ENCODE measurements at regions not wholly inside any gene's neighbourhood (a gene's known extent, or its start where the extent isn't known, plus 50 kb on each side); places are given as distances from the start of the nearest gene placed in this dataset.

DNA sequence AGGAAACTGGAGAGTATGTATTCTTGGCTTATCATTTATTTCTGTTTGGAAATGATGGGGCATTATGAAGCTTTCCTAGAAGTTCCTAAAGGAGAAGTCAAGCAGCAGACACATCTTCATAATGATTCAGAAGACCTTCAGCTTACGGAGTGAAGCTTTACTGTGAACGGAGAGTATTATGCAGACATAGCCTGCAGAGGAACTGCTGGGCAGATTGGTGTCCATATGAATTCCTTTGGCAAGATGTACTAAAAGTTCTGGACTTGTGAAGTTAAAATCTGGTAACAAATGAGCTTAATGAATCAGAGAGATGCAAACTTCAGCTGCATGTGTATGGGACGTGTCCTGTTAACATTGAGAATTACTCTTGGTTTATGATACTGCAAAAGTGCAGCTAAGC is 60.1 kb downstream of the NABP1 start:
- intact Hi-C loops (cut with micrococcal nuclease) = no loop called here
- CTCF ChIA-PET = interaction anchor here (1.2 kb wide), 1 partner anchor 21 kb away, joined by 6 read pairs; no protein-coding TSS in a partner anchor
- Mint-ChIP-seq H3K36me3 (no peaks in the 10 kb centered on the region), H3K4me3 (no peak overlapping the region), H3K27ac (no peak overlapping the region), H3K9me3 (peaks cover 0 to 4% (median 0%) of the 10 kb centered on the region in 11 donors), H3K27me3 (peaks cover 7 to 39% (median 15%) of the 10 kb centered on the region in 5 donors), H3K4me1 (peaks cover 13 to 18% (median 13%) of the 10 kb centered on the region in 7 donors)
- H3K9me3 ChIP-seq (ENCODE audit: control insufficient read depth in 2 of 3, low read length in 3 of 3) = no peaks in the 10 kb centered on the region
- H3K4me1 ChIP-seq (ENCODE audit: control insufficient read depth in 2 of 2, insufficient read depth in 2 of 2, low read length in 2 of 2) = peaks cover 14% of the 10 kb centered on the region in 2 donors
- no peaks in the 10 kb centered on the region for H3K36me3 ChIP-seq (ENCODE audit: control insufficient read depth in 2 of 3, insufficient read depth in 3 of 3, low read length in 3 of 3)
- H3K4me3 ChIP-seq (ENCODE audit: low read length) = no peak overlapping the region
- no peak overlapping the region for H3K27ac ChIP-seq (ENCODE audit: low read depth, low read length)
- ATAC-seq (no peak), DNase-seq (no peak)
- POLR2A ChIA-PET = no interaction called here
- no peaks in the 10 kb centered on the region for H3K27me3 ChIP-seq (ENCODE audit: control insufficient read depth in 2 of 2, insufficient read depth in 2 of 2, low read length in 2 of 2)

- CTCF ChIA-PET = interaction anchor here (1.2 kb wide), 1 partner anchor 20 kb away, joined by 6 read pairs; no protein-coding TSS in a partner anchor
- Histone ChIP-seq H3K36me3 (ENCODE audit: control insufficient read depth in 2 of 3, insufficient read depth in 3 of 3, low read length in 3 of 3) (no peaks in the 10 kb centered on the region), H3K4me3 (ENCODE audit: low read length) (no peak overlapping the region), H3K9me3 (ENCODE audit: control insufficient read depth in 2 of 3, low read length in 3 of 3) (no peaks in the 10 kb centered on the region), H3K27me3 (ENCODE audit: control insufficient read depth in 2 of 2, insufficient read depth in 2 of 2, low read length in 2 of 2) (no peaks in the 10 kb centered on the region), H3K4me1 (ENCODE audit: control insufficient read depth in 2 of 2, insufficient read depth in 2 of 2, low read length in 2 of 2) (peaks cover 14% of the 10 kb centered on the region in 2 donors), H3K27ac (ENCODE audit: low read depth, low read length) (no peak overlapping the region)
- Mint-ChIP-seq H3K27ac (peak overlapping the region in 1 of 9 donors; percentile 52), H3K36me3 (no peaks in the 10 kb centered on the region), H3K9me3 (peaks cover 0 to 4% (median 0%) of the 10 kb centered on the region in 11 donors), H3K27me3 (peaks cover 7 to 43% (median 17%) of the 10 kb centered on the region in 5 donors), H3K4me3 (no peak overlapping the region), H3K4me1 (peaks cover 13 to 18% (median 13%) of the 10 kb centered on the region in 7 donors)
- DNase-seq = no peak
- ATAC-seq = no peak
- POLR2A ChIA-PET = no interaction called here
- intact Hi-C loops (cut with micrococcal nuclease) = no loop called here
Measured at GRCh38 chr2:191738667-191739066, 60.7 kb downstream of the NABP1 start.

DNA sequence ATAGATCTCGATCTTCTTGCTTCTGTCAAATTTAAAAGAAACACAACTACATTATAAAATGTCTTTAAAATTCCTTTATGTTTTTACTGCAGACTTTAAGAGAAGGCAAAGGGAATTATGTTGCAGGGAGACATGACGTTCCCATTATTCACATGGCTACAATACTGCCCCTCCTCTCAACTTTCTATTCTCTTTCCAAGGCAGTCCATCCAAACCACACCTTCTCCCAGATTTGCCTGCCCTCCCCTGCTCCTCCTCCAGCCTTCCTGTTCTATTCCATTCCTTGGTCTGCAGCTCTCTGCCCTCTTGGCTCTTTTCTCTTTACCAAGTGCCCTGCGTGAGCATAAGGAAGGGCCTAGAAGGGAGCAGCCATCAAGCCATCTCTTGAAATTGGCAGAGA is 61.3 kb downstream of the NABP1 start:
- H3K27ac ChIP-seq (ENCODE audit: low read depth, low read length) = no peak overlapping the region
- peaks cover 7 to 45% (median 18%) of the 10 kb centered on the region in 5 donors for H3K27me3 Mint-ChIP-seq
- no peaks in the 10 kb centered on the region for H3K27me3 ChIP-seq (ENCODE audit: control insufficient read depth in 2 of 2, insufficient read depth in 2 of 2, low read length in 2 of 2)
- H3K9me3 ChIP-seq (ENCODE audit: control insufficient read depth in 2 of 3, low read length in 3 of 3) = no peaks in the 10 kb centered on the region
- H3K36me3 Mint-ChIP-seq = no peaks in the 10 kb centered on the region
- ATAC-seq = no peak
- ChIA-PET POLR2A (no interaction called here), CTCF (no interaction called here)
- peak overlapping the region in 3 of 9 donors; percentile 0 to 52 (median 16) for H3K27ac Mint-ChIP-seq
- H3K4me1 ChIP-seq (ENCODE audit: control insufficient read depth in 2 of 2, insufficient read depth in 2 of 2, low read length in 2 of 2) = peaks cover 14% of the 10 kb centered on the region in 2 donors
- intact Hi-C loops (cut with micrococcal nuclease) = no loop called here
- peaks cover 13 to 18% (median 13%) of the 10 kb centered on the region in 7 donors for H3K4me1 Mint-ChIP-seq
- no peak overlapping the region for H3K4me3 Mint-ChIP-seq
- H3K36me3 ChIP-seq (ENCODE audit: control insufficient read depth in 2 of 3, insufficient read depth in 3 of 3, low read length in 3 of 3) = no peaks in the 10 kb centered on the region
- no peak for DNase-seq
- peaks cover 0 to 4% (median 0%) of the 10 kb centered on the region in 11 donors for H3K9me3 Mint-ChIP-seq
- no peak overlapping the region for H3K4me3 ChIP-seq (ENCODE audit: low read length)

GRCh38 chr2:191740016-191740419 is 62.1 kb downstream of the NABP1 start:
- Histone ChIP-seq H3K4me1 (ENCODE audit: control insufficient read depth in 2 of 2, insufficient read depth in 2 of 2, low read length in 2 of 2) (peaks cover 14% of the 10 kb centered on the region in 2 donors), H3K9me3 (ENCODE audit: control insufficient read depth in 2 of 3, low read length in 3 of 3) (no peaks in the 10 kb centered on the region), H3K36me3 (ENCODE audit: control insufficient read depth in 2 of 3, insufficient read depth in 3 of 3, low read length in 3 of 3) (no peaks in the 10 kb centered on the region), H3K27me3 (ENCODE audit: control insufficient read depth in 2 of 2, insufficient read depth in 2 of 2, low read length in 2 of 2) (no peaks in the 10 kb centered on the region), H3K27ac (ENCODE audit: low read depth, low read length) (no peak overlapping the region), H3K4me3 (ENCODE audit: low read length) (no peak overlapping the region)
- H3K27me3 Mint-ChIP-seq = peaks cover 10 to 45% (median 21%) of the 10 kb centered on the region in 5 donors
- ATAC-seq (peak; percentile 95), DNase-seq (peak in 8 of 9 donors; percentile 42 to 83 (median 78))
- H3K9me3 Mint-ChIP-seq = peaks cover 0 to 4% (median 0%) of the 10 kb centered on the region in 11 donors
- H3K36me3 Mint-ChIP-seq = no peaks in the 10 kb centered on the region
- peak overlapping the region; percentile 0 to 62 (median 21) for H3K4me3 Mint-ChIP-seq
- intact Hi-C loops (cut with micrococcal nuclease) = loop anchor here (1.0 kb wide), 5 partner anchors 49 to 169 kb away; partner anchors contain the start of gene NABP1 (in 2 of the 2)
- H3K27ac Mint-ChIP-seq = peak overlapping the region; percentile 0 to 89 (median 44)
- peaks cover 13 to 18% (median 13%) of the 10 kb centered on the region in 7 donors for H3K4me1 Mint-ChIP-seq
- CTCF ChIA-PET = no interaction called here
- POLR2A ChIA-PET = no interaction called here

GRCh38 chr2:191740759-191741158 is 62.8 kb downstream of the NABP1 start:
- Mint-ChIP-seq H3K27ac (no peak overlapping the region), H3K27me3 (peaks cover 16 to 46% (median 25%) of the 10 kb centered on the region in 5 donors), H3K9me3 (peaks cover 0 to 4% (median 0%) of the 10 kb centered on the region in 11 donors), H3K4me1 (peaks cover 13 to 18% (median 13%) of the 10 kb centered on the region in 7 donors), H3K36me3 (no peaks in the 10 kb centered on the region), H3K4me3 (no peak overlapping the region)
- peaks cover 14% of the 10 kb centered on the region in 2 donors for H3K4me1 ChIP-seq (ENCODE audit: control insufficient read depth in 2 of 2, insufficient read depth in 2 of 2, low read length in 2 of 2)
- DNase-seq = no peak
- CTCF ChIA-PET = no interaction called here
- POLR2A ChIA-PET = no interaction called here
- H3K9me3 ChIP-seq (ENCODE audit: control insufficient read depth in 2 of 3, low read length in 3 of 3) = no peaks in the 10 kb centered on the region
- intact Hi-C loops (cut with micrococcal nuclease) = loop anchor here (1.0 kb wide), 5 partner anchors 49 to 169 kb away; partner anchors contain the start of gene NABP1 (in 2 of the 2)
- no peaks in the 10 kb centered on the region for H3K36me3 ChIP-seq (ENCODE audit: control insufficient read depth in 2 of 3, insufficient read depth in 3 of 3, low read length in 3 of 3)
- ATAC-seq = no peak
- no peaks in the 10 kb centered on the region for H3K27me3 ChIP-seq (ENCODE audit: control insufficient read depth in 2 of 2, insufficient read depth in 2 of 2, low read length in 2 of 2)
- no peak overlapping the region for H3K27ac ChIP-seq (ENCODE audit: low read depth, low read length)
- H3K4me3 ChIP-seq (ENCODE audit: low read length) = no peak overlapping the region

- DNase-seq = no peak
- Mint-ChIP-seq H3K36me3 (no peaks in the 10 kb centered on the region), H3K27me3 (peaks cover 15 to 56% (median 32%) of the 10 kb centered on the region in 5 donors), H3K4me3 (no peak overlapping the region), H3K4me1 (peaks cover 0 to 7% (median 0%) of the 10 kb centered on the region in 7 donors), H3K27ac (no peak overlapping the region), H3K9me3 (peaks cover 0 to 1% (median 0%) of the 10 kb centered on the region in 11 donors)
- CTCF ChIA-PET = interaction anchor here (0.7 kb wide), 1 partner anchor 193 kb away, joined by 3 read pairs; no protein-coding TSS in a partner anchor
- POLR2A ChIA-PET = no interaction called here
- Histone ChIP-seq H3K9me3 (ENCODE audit: control insufficient read depth in 2 of 3, low read length in 3 of 3) (no peaks in the 10 kb centered on the region), H3K27ac (ENCODE audit: low read depth, low read length) (no peak overlapping the region), H3K4me1 (ENCODE audit: control insufficient read depth in 2 of 2, insufficient read depth in 2 of 2, low read length in 2 of 2) (no peaks in the 10 kb centered on the region), H3K36me3 (ENCODE audit: control insufficient read depth in 2 of 3, insufficient read depth in 3 of 3, low read length in 3 of 3) (no peaks in the 10 kb centered on the region), H3K27me3 (ENCODE audit: control insufficient read depth in 2 of 2, insufficient read depth in 2 of 2, low read length in 2 of 2) (no peaks in the 10 kb centered on the region), H3K4me3 (ENCODE audit: low read length) (no peak overlapping the region)
- no peak for ATAC-seq
- intact Hi-C loops (cut with micrococcal nuclease) = no loop called here
Measured at GRCh38 chr2:191746346-191747169, 68.6 kb downstream of the NABP1 start.
